Neural crest cell (in vitro differentiated cells): ENCODE measurements at regions not wholly inside any gene's neighbourhood (a gene's known extent, or its start where the extent isn't known, plus 50 kb on each side); places are given as distances from the start of the nearest gene placed in this dataset.

Experiments
- DNase-seq: peaks from one replicate; pipeline ENCODE4 v3.0.0; 2021; ENCODE audit warnings: low read depth, mixed read lengths, low spot score
- H3K27ac Mint-ChIP-seq: one replicate; pipeline ENCODE4 v1.8.0; 2021; ENCODE audit warnings: mild to moderate bottlenecking, mixed read lengths; ENCODE audit not compliant: unreplicated experiment
- H3K27me3 Mint-ChIP-seq: 2 replicates; pipeline ENCODE4 v1.8.0; 2021; ENCODE audit warnings: low read depth, mild to moderate bottlenecking, mixed read lengths
- H3K36me3 Mint-ChIP-seq: 2 replicates; pipeline ENCODE4 v1.8.0; 2021; ENCODE audit warnings: low read depth, mild to moderate bottlenecking, mixed read lengths
- H3K4me1 Mint-ChIP-seq: 2 replicates; pipeline ENCODE4 v1.8.0; 2021; ENCODE audit warnings: mixed read lengths
- H3K4me3 Mint-ChIP-seq: one replicate; pipeline ENCODE4 v1.8.0; 2021; ENCODE audit warnings: mild to moderate bottlenecking, mixed read lengths
- H3K9me3 Mint-ChIP-seq: 2 replicates; pipeline ENCODE4 v1.8.0; 2021; ENCODE audit warnings: mixed read lengths
- TF ChIP-seq, protein P1 (sequence below): fragments of 200-600 bp; sonication (generic); conservative IDR thresholded peaks from 2 replicates; pipeline ENCODE4 v1.5.0; 2021; ENCODE audit warnings: antibody characterized with exemption, mild to moderate bottlenecking

DNA sequence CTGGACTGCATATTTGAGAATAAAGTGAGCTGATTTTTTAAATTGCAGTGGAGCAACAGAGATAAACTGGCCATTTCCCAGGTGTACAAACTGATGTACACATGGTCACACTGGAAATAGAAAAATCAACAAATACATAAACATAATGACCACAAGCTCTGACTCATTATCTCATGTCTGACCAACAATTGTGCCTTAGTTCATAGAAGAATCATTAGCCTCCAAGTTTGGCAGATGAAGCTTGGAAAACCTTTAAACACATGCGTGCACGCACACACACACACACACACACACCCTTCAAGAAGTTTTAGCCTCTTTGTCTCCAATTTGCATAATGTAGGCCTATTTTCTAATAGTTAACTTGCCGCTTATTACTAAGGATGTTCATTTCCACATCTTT, 308.9 kb upstream of the POM121L12 start:
- H3K27ac Mint-ChIP-seq = no peak overlapping the region
- no peaks in the 10 kb centered on the region for H3K9me3 Mint-ChIP-seq
- TF ChIP-seq, protein P1, sequence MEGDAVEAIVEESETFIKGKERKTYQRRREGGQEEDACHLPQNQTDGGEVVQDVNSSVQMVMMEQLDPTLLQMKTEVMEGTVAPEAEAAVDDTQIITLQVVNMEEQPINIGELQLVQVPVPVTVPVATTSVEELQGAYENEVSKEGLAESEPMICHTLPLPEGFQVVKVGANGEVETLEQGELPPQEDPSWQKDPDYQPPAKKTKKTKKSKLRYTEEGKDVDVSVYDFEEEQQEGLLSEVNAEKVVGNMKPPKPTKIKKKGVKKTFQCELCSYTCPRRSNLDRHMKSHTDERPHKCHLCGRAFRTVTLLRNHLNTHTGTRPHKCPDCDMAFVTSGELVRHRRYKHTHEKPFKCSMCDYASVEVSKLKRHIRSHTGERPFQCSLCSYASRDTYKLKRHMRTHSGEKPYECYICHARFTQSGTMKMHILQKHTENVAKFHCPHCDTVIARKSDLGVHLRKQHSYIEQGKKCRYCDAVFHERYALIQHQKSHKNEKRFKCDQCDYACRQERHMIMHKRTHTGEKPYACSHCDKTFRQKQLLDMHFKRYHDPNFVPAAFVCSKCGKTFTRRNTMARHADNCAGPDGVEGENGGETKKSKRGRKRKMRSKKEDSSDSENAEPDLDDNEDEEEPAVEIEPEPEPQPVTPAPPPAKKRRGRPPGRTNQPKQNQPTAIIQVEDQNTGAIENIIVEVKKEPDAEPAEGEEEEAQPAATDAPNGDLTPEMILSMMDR = no peak
- H3K27me3 Mint-ChIP-seq = no peaks in the 10 kb centered on the region
- peaks cover 9% of the 10 kb centered on the region for H3K4me1 Mint-ChIP-seq
- no peak for DNase-seq
- H3K4me3 Mint-ChIP-seq = no peak overlapping the region
- no peaks in the 10 kb centered on the region for H3K36me3 Mint-ChIP-seq

DNA sequence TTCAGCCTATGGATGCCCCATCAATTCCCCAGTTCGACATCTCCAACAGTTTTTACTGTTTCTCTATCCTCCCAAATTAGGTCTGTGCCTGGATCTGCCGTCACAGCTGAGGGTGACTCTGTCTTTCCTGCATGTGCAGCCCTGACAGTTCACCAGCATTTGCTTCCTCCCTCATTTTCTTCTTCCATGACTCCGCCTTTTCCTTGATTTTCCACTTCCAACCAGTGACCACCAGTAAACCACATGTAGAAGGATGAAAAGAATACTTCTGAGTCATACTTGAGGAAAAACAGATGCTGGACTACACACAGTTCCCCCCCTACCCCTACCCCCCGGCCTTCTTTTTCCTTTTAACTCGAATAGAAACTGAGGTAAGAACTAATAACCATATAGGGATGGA, 311.8 kb upstream of the POM121L12 start:
- Mint-ChIP-seq H3K36me3 (no peaks in the 10 kb centered on the region), H3K27ac (no peak overlapping the region), H3K27me3 (no peaks in the 10 kb centered on the region), H3K4me1 (peaks cover 9% of the 10 kb centered on the region), H3K9me3 (no peaks in the 10 kb centered on the region), H3K4me3 (no peak overlapping the region)
- TF ChIP-seq, protein P1 = no peak
- DNase-seq = no peak

DNA sequence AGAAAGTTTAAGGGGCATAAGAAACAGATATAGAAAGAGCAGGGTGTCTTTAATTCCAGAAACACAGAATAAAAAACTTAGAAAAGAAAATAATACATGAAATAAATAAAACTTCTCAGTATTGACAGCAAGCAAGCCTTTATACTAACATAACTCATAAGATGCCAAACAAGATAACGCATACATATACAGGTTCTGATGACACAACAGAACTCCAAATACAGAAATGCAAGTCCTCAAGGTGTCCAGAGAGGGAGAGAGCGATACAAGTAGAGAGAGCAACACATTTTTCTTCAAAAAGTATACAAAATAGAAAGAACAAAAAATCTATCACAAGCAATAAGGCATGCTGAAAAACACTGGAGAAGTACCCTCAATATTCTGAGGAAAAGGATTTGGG, 314.6 kb upstream of the POM121L12 start:
- no peaks in the 10 kb centered on the region for H3K36me3 Mint-ChIP-seq
- H3K9me3 Mint-ChIP-seq = no peaks in the 10 kb centered on the region

DNA sequence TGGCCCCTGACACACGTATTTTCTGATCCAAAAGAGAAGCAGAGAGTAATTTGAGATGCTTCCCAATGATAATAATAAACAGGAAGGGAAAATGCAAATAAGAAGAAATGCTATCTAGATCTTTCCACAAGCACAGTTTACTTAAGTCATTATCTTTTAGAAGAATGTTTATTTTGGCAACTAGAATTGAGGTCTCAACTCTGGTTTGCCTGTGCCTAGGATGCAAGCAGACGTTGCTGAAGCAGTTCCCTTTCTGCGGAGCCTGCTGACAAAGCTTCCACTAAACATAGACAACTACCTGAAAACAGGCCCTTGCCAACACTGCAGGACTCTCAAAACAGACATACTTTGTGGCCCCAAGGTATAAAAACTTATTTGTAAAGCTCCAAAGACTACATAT, 315.8 kb upstream of the POM121L12 start:
- Mint-ChIP-seq H3K4me1 (peaks cover 9% of the 10 kb centered on the region), H3K36me3 (no peaks in the 10 kb centered on the region), H3K27ac (no peak overlapping the region), H3K4me3 (no peak overlapping the region), H3K9me3 (no peaks in the 10 kb centered on the region), H3K27me3 (no peaks in the 10 kb centered on the region)
- no peak for DNase-seq
- TF ChIP-seq, protein P1 = no peak

More for the DNA sequence above, 314.6 kb upstream of the POM121L12 start:
- Mint-ChIP-seq H3K4me1 (peaks cover 9% of the 10 kb centered on the region), H3K4me3 (no peak overlapping the region), H3K27ac (no peak overlapping the region), H3K27me3 (no peaks in the 10 kb centered on the region)
- DNase-seq = no peak
- TF ChIP-seq, protein P1 = no peak

DNA sequence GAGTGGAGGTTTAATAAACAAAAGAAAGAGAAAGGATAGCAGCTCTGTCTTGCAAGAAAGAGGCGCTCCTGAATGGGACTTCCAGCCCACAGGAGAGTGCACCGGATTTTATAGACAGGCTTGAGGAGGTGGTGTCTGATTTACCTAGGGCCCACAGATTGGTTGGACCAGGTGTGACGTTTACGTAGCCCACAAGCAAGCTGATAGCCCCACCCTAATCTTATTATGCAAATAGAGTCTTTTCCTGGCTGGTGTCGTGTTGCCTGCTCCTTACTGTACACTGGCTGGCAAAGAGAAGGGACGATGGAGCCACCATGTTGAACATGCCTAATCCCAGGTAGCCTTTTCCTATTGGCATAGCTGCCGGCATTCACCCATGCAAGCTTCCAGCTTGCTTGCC, 319.7 kb upstream of the POM121L12 start:
- Mint-ChIP-seq H3K4me1 (no peaks in the 10 kb centered on the region), H3K27me3 (no peaks in the 10 kb centered on the region), H3K27ac (no peak overlapping the region), H3K9me3 (peaks cover 4% of the 10 kb centered on the region), H3K4me3 (no peak overlapping the region), H3K36me3 (peaks cover 2% of the 10 kb centered on the region)
- TF ChIP-seq, protein P1 = no peak
- no peak for DNase-seq

DNA sequence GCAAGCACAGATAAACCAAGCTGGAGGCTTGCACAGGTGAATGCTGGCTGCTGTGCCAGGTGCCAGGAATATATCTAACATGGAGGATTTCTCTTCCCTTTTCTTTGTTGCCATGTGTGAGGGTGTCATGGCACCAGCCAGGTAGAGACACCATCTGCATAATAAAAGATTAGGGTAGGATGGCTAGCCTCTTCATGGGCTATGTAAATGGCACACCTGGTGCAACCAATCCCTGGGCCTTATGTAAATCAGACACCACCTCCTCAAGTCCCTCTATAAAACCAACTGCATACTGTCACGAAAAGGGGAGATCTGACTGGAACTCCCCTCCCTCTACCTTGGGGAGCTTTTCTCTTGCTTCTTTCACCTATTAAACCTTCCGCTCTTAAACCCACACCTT, 322.5 kb upstream of the POM121L12 start:
- no peaks in the 10 kb centered on the region for H3K4me1 Mint-ChIP-seq
- TF ChIP-seq, protein P1 = no peak
- no peak for DNase-seq
- no peak overlapping the region for H3K27ac Mint-ChIP-seq
- H3K4me3 Mint-ChIP-seq = no peak overlapping the region
- no peaks in the 10 kb centered on the region for H3K27me3 Mint-ChIP-seq
- peaks cover 4% of the 10 kb centered on the region for H3K9me3 Mint-ChIP-seq
- peaks cover 2% of the 10 kb centered on the region for H3K36me3 Mint-ChIP-seq
